ENCODE measurements at regions not wholly inside any gene's neighbourhood (a gene's known extent, or its start where the extent isn't known, plus 50 kb on each side); places are given as distances from the start of the nearest gene placed in this dataset.

DNA sequence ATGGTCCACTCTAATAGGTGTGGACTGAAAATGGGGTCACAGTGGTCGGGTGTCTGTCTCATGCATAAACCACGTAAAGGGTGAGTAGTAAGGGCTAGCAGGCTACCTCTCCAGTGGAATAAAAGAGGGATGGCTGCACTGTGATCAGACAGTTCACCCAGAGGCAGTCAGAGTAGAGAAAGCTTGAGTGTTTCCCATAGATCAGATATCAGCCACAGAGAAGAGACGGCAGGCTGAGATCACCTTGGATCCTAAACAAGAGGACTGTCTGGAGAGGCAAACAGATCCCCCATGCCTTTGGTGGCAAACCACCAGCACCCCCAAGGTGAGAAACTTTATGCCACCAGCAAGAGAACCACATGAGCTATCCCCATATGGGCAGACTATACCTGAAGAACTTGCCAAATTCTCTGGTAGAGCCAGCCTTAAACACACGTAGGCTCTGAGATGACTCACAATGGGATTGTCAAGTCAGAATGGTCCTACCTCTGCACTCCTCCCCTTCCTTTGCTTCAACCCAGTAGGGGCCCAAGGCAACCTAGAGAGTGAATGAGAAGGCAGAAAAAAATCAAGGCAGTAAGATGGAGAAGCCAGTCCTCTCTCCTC, 205.2 kb upstream of the MAP3K1 start:
- TF ChIP-seq EZH2 (IDR thresholded peaks at IDR 0.05; ENCODE audit: borderline replicate concordance, insufficient read depth, low read length, poor library complexity, severe bottlenecking) = no peak
- TF ChIP-seq, protein P1, sequence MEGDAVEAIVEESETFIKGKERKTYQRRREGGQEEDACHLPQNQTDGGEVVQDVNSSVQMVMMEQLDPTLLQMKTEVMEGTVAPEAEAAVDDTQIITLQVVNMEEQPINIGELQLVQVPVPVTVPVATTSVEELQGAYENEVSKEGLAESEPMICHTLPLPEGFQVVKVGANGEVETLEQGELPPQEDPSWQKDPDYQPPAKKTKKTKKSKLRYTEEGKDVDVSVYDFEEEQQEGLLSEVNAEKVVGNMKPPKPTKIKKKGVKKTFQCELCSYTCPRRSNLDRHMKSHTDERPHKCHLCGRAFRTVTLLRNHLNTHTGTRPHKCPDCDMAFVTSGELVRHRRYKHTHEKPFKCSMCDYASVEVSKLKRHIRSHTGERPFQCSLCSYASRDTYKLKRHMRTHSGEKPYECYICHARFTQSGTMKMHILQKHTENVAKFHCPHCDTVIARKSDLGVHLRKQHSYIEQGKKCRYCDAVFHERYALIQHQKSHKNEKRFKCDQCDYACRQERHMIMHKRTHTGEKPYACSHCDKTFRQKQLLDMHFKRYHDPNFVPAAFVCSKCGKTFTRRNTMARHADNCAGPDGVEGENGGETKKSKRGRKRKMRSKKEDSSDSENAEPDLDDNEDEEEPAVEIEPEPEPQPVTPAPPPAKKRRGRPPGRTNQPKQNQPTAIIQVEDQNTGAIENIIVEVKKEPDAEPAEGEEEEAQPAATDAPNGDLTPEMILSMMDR (IDR thresholded peaks at IDR 0.05; ENCODE audit: poor library complexity, severe bottlenecking) = no peak
